ENCODE measurements at regions not wholly inside any gene's neighbourhood (a gene's known extent, or its start where the extent isn't known, plus 50 kb on each side); places are given as distances from the start of the nearest gene placed in this dataset.

- TF ChIP-seq RBBP5 (IDR thresholded peaks at IDR 0.05; ENCODE audit: borderline replicate concordance, low read depth, low read length) = no peak
- no peak for TF ChIP-seq CTCF (IDR thresholded peaks at IDR 0.05; ENCODE audit: control extremely low read depth in 1 of 3, insufficient read depth in 1 of 3, low read depth in 1 of 3, low read length in 3 of 3)
- TF ChIP-seq, protein P1, sequence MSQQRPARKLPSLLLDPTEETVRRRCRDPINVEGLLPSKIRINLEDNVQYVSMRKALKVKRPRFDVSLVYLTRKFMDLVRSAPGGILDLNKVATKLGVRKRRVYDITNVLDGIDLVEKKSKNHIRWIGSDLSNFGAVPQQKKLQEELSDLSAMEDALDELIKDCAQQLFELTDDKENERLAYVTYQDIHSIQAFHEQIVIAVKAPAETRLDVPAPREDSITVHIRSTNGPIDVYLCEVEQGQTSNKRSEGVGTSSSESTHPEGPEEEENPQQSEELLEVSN (IDR thresholded peaks at IDR 0.05) = no peak
- TF ChIP-seq POLR2A (IDR thresholded peaks at IDR 0.05; ENCODE audit: control extremely low read depth in 1 of 2, low read depth in 2 of 2, low read length in 2 of 2) = no peak
- no peak for TF ChIP-seq PHF8 (conservative IDR thresholded peaks at IDR 0.05; ENCODE audit: low read depth, low read length)
Measured at GRCh38 chr4:31877429-31877828, 1157.3 kb downstream of the PCDH7 start.
